ENCODE measurements at regions not wholly inside any gene's neighbourhood (a gene's known extent, or its start where the extent isn't known, plus 50 kb on each side); places are given as distances from the start of the nearest gene placed in this dataset.

DNA sequence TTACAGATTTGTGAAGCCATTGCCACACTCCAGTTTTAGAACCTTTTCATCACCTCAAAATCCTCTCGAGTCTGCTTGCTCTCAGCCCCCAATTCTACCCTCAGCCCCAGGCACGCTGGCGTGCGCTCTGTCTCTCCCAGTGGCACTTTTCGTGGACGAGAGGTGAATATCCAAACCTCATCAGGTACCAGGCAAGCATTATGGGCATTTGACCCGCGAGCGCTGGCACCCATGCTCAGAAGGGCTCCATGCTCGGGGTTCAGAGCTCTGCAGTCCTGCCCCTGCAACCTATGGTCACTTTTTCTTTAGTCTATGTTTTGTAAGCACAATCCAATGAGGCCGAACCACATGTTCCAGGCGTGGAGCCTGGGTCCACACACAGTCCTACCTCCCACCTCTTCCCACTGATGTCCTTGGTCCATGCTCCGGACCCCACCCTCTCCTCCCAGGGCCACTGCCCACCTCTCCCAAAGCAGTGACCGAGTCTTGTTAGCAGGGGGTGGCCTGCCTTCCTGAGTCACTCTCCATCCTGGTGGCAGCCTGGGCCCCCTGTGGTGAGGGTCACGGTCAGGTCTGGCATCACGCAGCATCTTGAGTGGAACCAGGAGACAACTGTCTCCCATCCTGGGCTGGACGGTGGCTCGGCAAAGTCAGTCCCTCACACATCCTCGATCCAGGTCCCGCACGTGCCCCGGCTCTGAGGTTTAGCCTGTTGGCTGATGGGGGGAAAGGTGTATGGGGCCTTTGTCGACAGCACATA lies 256.9 kb downstream of the NDUFA10 start:
- TF ChIP-seq, protein P1, sequence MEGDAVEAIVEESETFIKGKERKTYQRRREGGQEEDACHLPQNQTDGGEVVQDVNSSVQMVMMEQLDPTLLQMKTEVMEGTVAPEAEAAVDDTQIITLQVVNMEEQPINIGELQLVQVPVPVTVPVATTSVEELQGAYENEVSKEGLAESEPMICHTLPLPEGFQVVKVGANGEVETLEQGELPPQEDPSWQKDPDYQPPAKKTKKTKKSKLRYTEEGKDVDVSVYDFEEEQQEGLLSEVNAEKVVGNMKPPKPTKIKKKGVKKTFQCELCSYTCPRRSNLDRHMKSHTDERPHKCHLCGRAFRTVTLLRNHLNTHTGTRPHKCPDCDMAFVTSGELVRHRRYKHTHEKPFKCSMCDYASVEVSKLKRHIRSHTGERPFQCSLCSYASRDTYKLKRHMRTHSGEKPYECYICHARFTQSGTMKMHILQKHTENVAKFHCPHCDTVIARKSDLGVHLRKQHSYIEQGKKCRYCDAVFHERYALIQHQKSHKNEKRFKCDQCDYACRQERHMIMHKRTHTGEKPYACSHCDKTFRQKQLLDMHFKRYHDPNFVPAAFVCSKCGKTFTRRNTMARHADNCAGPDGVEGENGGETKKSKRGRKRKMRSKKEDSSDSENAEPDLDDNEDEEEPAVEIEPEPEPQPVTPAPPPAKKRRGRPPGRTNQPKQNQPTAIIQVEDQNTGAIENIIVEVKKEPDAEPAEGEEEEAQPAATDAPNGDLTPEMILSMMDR (IDR thresholded peaks at IDR 0.05): no peak
- TF ChIP-seq POLR2AphosphoS5 (IDR thresholded peaks at IDR 0.05): no peak
